HepG2 (cell line): ENCODE measurements at regions not wholly inside any gene's neighbourhood (a gene's known extent, or its start where the extent isn't known, plus 50 kb on each side); places are given as distances from the start of the nearest gene placed in this dataset.

ENCODE experiments used
- ATAC-seq: fragments of 200-7000 bp; cut with Tn5 transposase; 3 replicates; pipeline ENCODE4 v1.9.1; 2020; ENCODE audit warnings: mild to moderate bottlenecking, moderate library complexity
- BruUV-seq: library from RNA; stranded (reverse); fragments of 400-500 nt; replicated peaks from 2 replicates; lab custom pipeline; 2021; lab: Mats Ljungman, UMichigan
- CTCF ChIA-PET: fragments of 300-600 bp; formaldehyde crosslinking; extraction: SDS; loops from one replicate; lab custom pipeline; 2021; ENCODE audit warnings: low total read pairs, inconsistent platforms, low intra/inter-chr PET ratio; lab: Yijun Ruan, JAX
- POLR2A ChIA-PET: fragments of 350-600 bp; sonication (Branson Sonifier 250); formaldehyde crosslinking; loops from one replicate; lab custom pipeline; 2020; ENCODE audit warnings: antibody characterized with exemption, inconsistent platforms; lab: Yijun Ruan, JAX
- DNase-seq: peaks from one replicate; pipeline ENCODE4 v3.0.0-alpha.2; 2015; ENCODE audit warnings: low spot score
- FAIRE-seq: peaks from 3 replicates; lab custom pipeline; 2011; peaks lifted over from hg19 to GRCh38; lab: Jason Lieb, UNC
- H2AFZ ChIP-seq: one replicate; pipeline ENCODE4 v1.6.1; 2011; ENCODE audit warnings: low read length, inconsistent platforms
- H3K27ac ChIP-seq: fragments of 300-600 bp; 3 replicates; pipeline ENCODE4 v1.8.0; 2011; ENCODE audit warnings: mixed run types, mild to moderate bottlenecking, mixed read lengths, low read length, inconsistent platforms; ENCODE audit not compliant: insufficient read depth; ENCODE audit errors: extremely low read length
- H3K27me3 ChIP-seq, 2 experiments: fragments of 200-600 bp in 1 of 2; 2 replicates in 1 of 2; 3 replicates in 1 of 2; pipeline versions ENCODE4 v1.6.0 to v1.8.0; 2011; ENCODE audit warnings: low read length in 2 of 2, mild to moderate bottlenecking in 2 of 2, moderate library complexity in 2 of 2, inconsistent platforms in 1 of 2; ENCODE audit not compliant: insufficient read depth in 2 of 2, control insufficient read depth in 1 of 2
- H3K36me3 ChIP-seq, 2 experiments: fragments of 200-600 bp in 1 of 2; replicated peaks in 1 of 2; 2 replicates in 1 of 2; 3 replicates in 1 of 2; pipeline versions ENCODE4 v1.5.1 to v1.8.0; 2011; ENCODE audit warnings: low read length in 2 of 2, inconsistent platforms in 1 of 2; ENCODE audit not compliant: insufficient read depth in 2 of 2, control insufficient read depth in 1 of 2
- H3K4me1 ChIP-seq: 2 replicates; pipeline ENCODE4 v1.5.1; 2012; ENCODE audit warnings: low read length, inconsistent platforms; ENCODE audit not compliant: insufficient read depth
- H3K4me2 ChIP-seq: 2 replicates; pipeline ENCODE4 v1.6.0; 2011; ENCODE audit warnings: low read depth, low read length, inconsistent platforms
- H3K4me3 ChIP-seq, 3 experiments: fragments of 200-600 bp in 1 of 3; sonication (generic), shearing (Covaris generic) in 1 of 3; replicated peaks in 1 of 3; 2 replicates each; pipeline ENCODE4 v1.5.1; 2011 to 2016; ENCODE audit warnings: low read length in 3 of 3, inconsistent platforms in 2 of 3, low read depth in 2 of 3, mild to moderate bottlenecking in 2 of 3, control low read depth in 1 of 3, mixed read lengths in 1 of 3; ENCODE audit not compliant: insufficient read depth in 1 of 3
- H3K79me2 ChIP-seq: one replicate; pipeline ENCODE4 v1.6.1; 2011; ENCODE audit warnings: low read length, inconsistent platforms; ENCODE audit not compliant: insufficient read depth
- H3K9ac ChIP-seq: 2 replicates; pipeline ENCODE4 v1.6.0; 2011; ENCODE audit warnings: mild to moderate bottlenecking, low read depth, low read length, inconsistent platforms; ENCODE audit not compliant: insufficient read depth
- H3K9me3 ChIP-seq: 2 replicates; pipeline ENCODE4 v1.5.1; 2012; ENCODE audit warnings: mild to moderate bottlenecking, low read length
- H4K20me1 ChIP-seq: 2 replicates; pipeline ENCODE4 v1.6.0; 2011; ENCODE audit warnings: inconsistent platforms, mild to moderate bottlenecking, low read length, moderate library complexity; ENCODE audit not compliant: insufficient read depth
- GTF2F1 ChIP-seq: fragments of 150-350 bp; IDR thresholded peaks from 2 replicates; pipeline ENCODE4 v1.6.1; 2014; ENCODE audit warnings: low read length
- HNF4A ChIP-seq: sonication (generic); formaldehyde crosslinking; IDR thresholded peaks from 2 replicates; pipeline ENCODE4 v1.4.0; 2020; ENCODE audit warnings: missing genetic modification reagents
- HNRNPK ChIP-seq: fragments of 200-400 bp; formaldehyde crosslinking; IDR thresholded peaks from 2 replicates; pipeline ENCODE4 v1.6.1; 2018; ENCODE audit warnings: low read length, low read depth, moderate library complexity, mild to moderate bottlenecking; ENCODE audit not compliant: poor library complexity, severe bottlenecking
- PCBP1 ChIP-seq: fragments of 200-400 bp; formaldehyde crosslinking; IDR thresholded peaks from 2 replicates; pipeline ENCODE4 v1.6.1; 2017; ENCODE audit warnings: mild to moderate bottlenecking, low read depth, low read length, borderline replicate concordance
- TAF15 ChIP-seq: fragments of 200-400 bp; formaldehyde crosslinking; IDR thresholded peaks from one replicate; pipeline ENCODE4 v1.6.1; 2018; ENCODE audit warnings: mild to moderate bottlenecking, low read depth, low read length; ENCODE audit not compliant: poor library complexity, severe bottlenecking
- U2AF1 ChIP-seq: fragments of 200-400 bp; formaldehyde crosslinking; optimal IDR thresholded peaks from 2 replicates; pipeline ENCODE3; 2017; ENCODE audit warnings: mild to moderate bottlenecking, low read depth, low read length
- ZMYM4 ChIP-seq: sonication (generic); formaldehyde crosslinking; IDR thresholded peaks from 2 replicates; pipeline ENCODE4 v1.8.1; 2023; ENCODE audit warnings: mild to moderate bottlenecking, missing genetic modification reagents
- ZNF10 ChIP-seq: sonication (generic); formaldehyde crosslinking; IDR thresholded peaks from 2 replicates; pipeline ENCODE4 v1.4.0; 2020; ENCODE audit warnings: mild to moderate bottlenecking, low read depth, missing genetic modification reagents, borderline replicate concordance
- WGBS: methylation state at CpG from one replicate; pipeline ENCODE4 v1.1.6; 2017; ENCODE audit warnings: low lambda C conversion rate; 5-methylcytosine and 5-hydroxymethylcytosine counted together
- in situ Hi-C: cut with HindIII; loops from 2 replicates; pipeline ENCODE4 v1.10.0; 2017; ENCODE audit warnings: low pct_unique_long_range_greater_than_20kb; ENCODE audit not compliant: extremely low pct_ligation_motif_present
- intact Hi-C: fragments of 100-400 bp; cut with micrococcal nuclease; formaldehyde crosslinking; loops from one replicate; pipeline ENCODE4 v1.10.0; 2022; ENCODE audit not compliant: unreplicated experiment

- Histone ChIP-seq H2AFZ (peak overlapping the region; percentile 16), H3K4me1 (peaks cover 14% of the 10 kb centered on the region; the same call in 1 of the 2 replicates), H3K4me2 (peak overlapping the region; percentile 34), H3K4me3 (no peak overlapping the region), H3K27ac (no peak overlapping the region), H4K20me1 (no peaks in the 10 kb centered on the region), H3K27me3 (no peaks in the 10 kb centered on the region), H3K9me3 (no peaks in the 10 kb centered on the region), H3K36me3 (no peaks in the 10 kb centered on the region), H3K79me2 (no peaks in the 10 kb centered on the region), H3K9ac (no peak overlapping the region)
- FAIRE-seq (no peak), ATAC-seq (peak; percentile 71), DNase-seq (no peak)
- WGBS = 0% methylated on average over 2 of the region's 2 CpGs
- ChIA-PET POLR2A (no interaction called here), CTCF (no interaction called here)
- TF ChIP-seq GTF2F1 = no peak
- TF ChIP-seq ZMYM4 (CRISPR knock-in tag) = 0 out of 2 replicates have a peak, but pooled peaks have one; percentile 21
- TF ChIP-seq U2AF1 = no peak
- no peak for TF ChIP-seq PCBP1
- TF ChIP-seq HNF4A (CRISPR knock-in tag) = peak; percentile 42
- in situ Hi-C loops = no loop called here
- no TSS peak for BruUV-seq
- intact Hi-C loops = no loop called here
Measured at GRCh38 chr13:89930861-89931260, 1416.6 kb upstream of the MIR17HG start.

GRCh38 chr13:89932902-89933301 is 1414.6 kb upstream of the MIR17HG start:
- FAIRE-seq (no peak), ATAC-seq (no peak), DNase-seq (no peak)
- no peaks in the 10 kb centered on the region for H3K9me3 ChIP-seq
- H3K27ac ChIP-seq = no peak overlapping the region
- H3K4me1 ChIP-seq = peaks cover 14% of the 10 kb centered on the region; the same call in 1 of the 2 replicates
- H2AFZ ChIP-seq = no peak overlapping the region
- H3K79me2 ChIP-seq = no peaks in the 10 kb centered on the region
- H3K36me3 ChIP-seq = no peaks in the 10 kb centered on the region
- ChIA-PET CTCF (no interaction called here), POLR2A (no interaction called here)
- no peaks in the 10 kb centered on the region for H3K27me3 ChIP-seq
- no peak overlapping the region for H3K4me2 ChIP-seq
- TF ChIP-seq HNRNPK = peak; percentile 30
- TF ChIP-seq TAF15 = no peak
- TF ChIP-seq ZNF10 (CRISPR knock-in tag) = no peak
- no TSS peak for BruUV-seq
- H3K4me3 ChIP-seq = no peak overlapping the region
- 61% methylated on average over 8 of the region's 8 CpGs for WGBS
- no peaks in the 10 kb centered on the region for H4K20me1 ChIP-seq
- in situ Hi-C loops = no loop called here
- H3K9ac ChIP-seq = no peak overlapping the region
- intact Hi-C loops = no loop called here
